Keratinocyte (primary cell): ENCODE measurements at regions not wholly inside any gene's neighbourhood (a gene's known extent, or its start where the extent isn't known, plus 50 kb on each side); places are given as distances from the start of the nearest gene placed in this dataset.

Experiments
- DNase-seq: peaks from one replicate; pipeline ENCODE4 v3.0.0-alpha.2; 2011; ENCODE audit warnings: low read depth, missing footprints, low spot score
- FAIRE-seq: peaks from 2 replicates; lab custom pipeline; 2011; peaks lifted over from hg19 to GRCh38; lab: Jason Lieb, UNC
- H2AFZ ChIP-seq: 2 replicates; pipeline ENCODE4 v1.6.0; 2012; ENCODE audit warnings: low read length, control low read depth, inconsistent platforms; ENCODE audit not compliant: control insufficient read depth
- H3K27ac ChIP-seq: 2 replicates; pipeline ENCODE4 v1.5.1; 2011; ENCODE audit warnings: low read length; ENCODE audit not compliant: control insufficient read depth, insufficient read depth
- H3K27me3 ChIP-seq: 3 replicates; pipeline ENCODE4 v1.6.0; 2011; ENCODE audit warnings: low read length; ENCODE audit not compliant: control insufficient read depth, insufficient read depth; ENCODE audit errors: extremely low read depth
- H3K36me3 ChIP-seq, 2 experiments: 2 replicates in 1 of 2; 3 replicates in 1 of 2; pipeline ENCODE4 v1.5.1; 2011; ENCODE audit warnings: low read length in 2 of 2, mild to moderate bottlenecking in 1 of 2; ENCODE audit not compliant: control insufficient read depth in 2 of 2, insufficient read depth in 2 of 2; ENCODE audit errors: extremely low read depth in 1 of 2
- H3K4me1 ChIP-seq: 3 replicates; pipeline ENCODE4 v1.5.1; 2011; ENCODE audit warnings: low read length; ENCODE audit not compliant: control insufficient read depth, insufficient read depth; ENCODE audit errors: extremely low read depth
- H3K4me2 ChIP-seq: 3 replicates; pipeline ENCODE4 v1.6.0; 2011; ENCODE audit warnings: low read depth, low read length; ENCODE audit not compliant: control insufficient read depth, insufficient read depth; ENCODE audit errors: extremely low read depth
- H3K4me3 ChIP-seq, 3 experiments: fragments of 200-600 bp in 1 of 3; sonication (generic) in 1 of 3; 2 replicates in 2 of 3; 3 replicates in 1 of 3; pipeline ENCODE4 v1.5.1; 2011 to 2016; ENCODE audit warnings: low read length in 3 of 3, mild to moderate bottlenecking in 3 of 3, control low read depth in 2 of 3, inconsistent platforms in 1 of 3, low read depth in 1 of 3, mixed read lengths in 1 of 3, mixed run types in 1 of 3, moderate library complexity in 1 of 3; ENCODE audit not compliant: control insufficient read depth in 2 of 3, insufficient read depth in 2 of 3; ENCODE audit errors: extremely low read depth in 1 of 3
- H3K79me2 ChIP-seq: 2 replicates; pipeline ENCODE4 v1.6.0; 2012; ENCODE audit warnings: low read length; ENCODE audit not compliant: control insufficient read depth, insufficient read depth
- H3K9ac ChIP-seq: 3 replicates; pipeline ENCODE4 v1.6.0; 2011; ENCODE audit warnings: low read length; ENCODE audit not compliant: control insufficient read depth, insufficient read depth; ENCODE audit errors: extremely low read depth
- H3K9me1 ChIP-seq: 3 replicates; pipeline ENCODE4 v1.6.0; 2011; ENCODE audit warnings: low read length; ENCODE audit not compliant: control insufficient read depth, insufficient read depth; ENCODE audit errors: extremely low read depth
- H3K9me3 ChIP-seq: 2 replicates; pipeline ENCODE4 v1.5.1; 2012; ENCODE audit warnings: low read depth, low read length; ENCODE audit not compliant: control insufficient read depth
- H4K20me1 ChIP-seq: 3 replicates; pipeline ENCODE4 v1.6.0; 2011; ENCODE audit warnings: low read length; ENCODE audit not compliant: control insufficient read depth, insufficient read depth; ENCODE audit errors: extremely low read depth
- CTCF ChIP-seq, 3 experiments: IDR thresholded peaks in 1 of 3; conservative IDR thresholded peaks in 1 of 3; optimal IDR thresholded peaks in 1 of 3; 2 replicates in 2 of 3; 3 replicates in 1 of 3; pipeline versions ENCODE3 to v1.5.1; 2011; ENCODE audit warnings: low read length in 3 of 3, mild to moderate bottlenecking in 3 of 3, moderate library complexity in 2 of 3, control low read depth in 1 of 3, inconsistent platforms in 1 of 3; ENCODE audit not compliant: insufficient read depth in 2 of 3; ENCODE audit errors: extremely low read depth in 1 of 3
- EZH2 ChIP-seq: IDR thresholded peaks from one replicate; pipeline ENCODE4 v1.6.1; 2012; ENCODE audit warnings: inconsistent platforms, mild to moderate bottlenecking, low read length, moderate library complexity
- dilution Hi-C: fragments of 300-500 bp; cut with MboI; formaldehyde crosslinking; loops from one replicate; pipeline ENCODE4 v1.7.0; 2020; ENCODE audit warnings: low sequenced_read_pairs; ENCODE audit not compliant: extremely low pct_ligation_motif_present

- TF ChIP-seq EZH2 (no peak), CTCF (optimal IDR thresholded peaks at IDR 0.05 in 1 of 3, IDR thresholded peaks at IDR 0.05 in 1 of 3, conservative IDR thresholded peaks at IDR 0.05 in 1 of 3; ENCODE audit: extremely low read depth in 1 of 3, insufficient read depth in 2 of 3, low read length in 3 of 3) (no peak)
- H2AFZ ChIP-seq = no peak overlapping the region
- H3K4me3 ChIP-seq = no peak overlapping the region
- H3K9ac ChIP-seq = no peak overlapping the region
- H3K36me3 ChIP-seq = no peaks in the 10 kb centered on the region
- dilution Hi-C loops = no loop called here
- no peaks in the 10 kb centered on the region for H3K9me1 ChIP-seq
- no peaks in the 10 kb centered on the region for H3K27me3 ChIP-seq
- H4K20me1 ChIP-seq = no peaks in the 10 kb centered on the region
- no peaks in the 10 kb centered on the region for H3K9me3 ChIP-seq
- no peak overlapping the region for H3K27ac ChIP-seq
- no peak overlapping the region for H3K4me2 ChIP-seq
- DNase-seq (no peak), FAIRE-seq (no peak)
- H3K79me2 ChIP-seq = no peaks in the 10 kb centered on the region
- H3K4me1 ChIP-seq = no peaks in the 10 kb centered on the region
These were observed 64.8 kb upstream of the CHST9 start for GRCh38 chr18:27249933-27250332.

- Histone ChIP-seq H3K4me3 (no peak overlapping the region), H3K4me1 (no peaks in the 10 kb centered on the region), H2AFZ (no peak overlapping the region), H4K20me1 (no peaks in the 10 kb centered on the region), H3K9ac (no peak overlapping the region), H3K27ac (no peak overlapping the region), H3K9me1 (no peaks in the 10 kb centered on the region), H3K36me3 (no peaks in the 10 kb centered on the region), H3K79me2 (no peaks in the 10 kb centered on the region), H3K4me2 (no peak overlapping the region), H3K27me3 (no peaks in the 10 kb centered on the region), H3K9me3 (no peaks in the 10 kb centered on the region)
- FAIRE-seq = no peak
- dilution Hi-C loops = no loop called here
- DNase-seq = no peak
- TF ChIP-seq CTCF (optimal IDR thresholded peaks at IDR 0.05 in 1 of 3, IDR thresholded peaks at IDR 0.05 in 1 of 3, conservative IDR thresholded peaks at IDR 0.05 in 1 of 3; ENCODE audit: extremely low read depth in 1 of 3, insufficient read depth in 2 of 3, low read length in 3 of 3) = no peak
- no peak for TF ChIP-seq EZH2
These were observed 59.2 kb upstream of the CHST9 start for GRCh38 chr18:27244259-27244658.
